ENCODE measurements at regions not wholly inside any gene's neighbourhood (a gene's known extent, or its start where the extent isn't known, plus 50 kb on each side); places are given as distances from the start of the nearest gene placed in this dataset.

DNA sequence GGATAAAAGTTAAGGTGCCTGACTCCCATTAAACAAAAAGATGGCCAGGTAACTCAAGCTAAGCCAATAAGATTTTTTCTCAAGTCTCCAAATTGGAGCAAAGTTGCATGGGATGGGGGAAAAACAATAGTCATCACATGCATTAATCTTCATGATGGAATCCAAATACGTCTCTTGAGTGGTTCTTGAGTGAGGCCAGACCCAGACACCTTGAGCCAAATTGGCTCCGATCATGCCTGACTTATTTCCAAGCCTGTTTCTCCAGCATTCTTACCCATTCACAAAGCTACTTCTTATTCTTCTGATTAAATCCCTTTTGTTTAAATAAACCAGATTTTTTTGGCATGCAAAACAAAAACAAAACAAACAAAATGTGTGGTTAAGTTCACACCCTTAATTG, 420.3 kb upstream of the NRSN1 start:
- TF ChIP-seq CTCF (IDR thresholded peaks at IDR 0.05) (no peak), POLR2A (IDR thresholded peaks at IDR 0.05) (no peak), POLR2AphosphoS5 (IDR thresholded peaks at IDR 0.05) (no peak), EP300 (IDR thresholded peaks at IDR 0.05; ENCODE audit: low read depth) (no peak)

Measured in transverse colon (tissue), 4 donors.